ENCODE measurements at regions not wholly inside any gene's neighbourhood (a gene's known extent, or its start where the extent isn't known, plus 50 kb on each side); places are given as distances from the start of the nearest gene placed in this dataset.
"Not testable (repeated sequence)": the region's sequence is repeated elsewhere in the genome, so short reads cannot be mapped to it uniquely, and the experiment has no call there.

DNA sequence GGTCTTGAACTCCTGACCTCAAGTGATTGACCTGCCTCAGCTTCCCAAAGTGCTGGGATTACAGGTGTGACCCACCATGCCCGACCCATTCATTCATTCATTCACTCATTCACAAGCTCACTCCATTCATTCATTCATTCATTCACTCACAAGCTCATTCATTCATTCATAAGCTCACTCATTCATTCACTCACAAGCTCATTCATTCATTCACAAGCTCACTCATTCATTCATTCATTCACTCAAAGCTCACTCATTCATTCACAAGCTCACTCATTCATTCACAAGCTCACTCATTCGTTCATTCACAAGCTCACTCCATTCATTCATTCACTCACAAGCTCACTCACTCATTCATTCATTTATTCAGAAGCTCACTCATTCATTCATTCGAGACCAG, 198.6 kb downstream of the SHOX start:
- DNase-seq = no peak

DNA sequence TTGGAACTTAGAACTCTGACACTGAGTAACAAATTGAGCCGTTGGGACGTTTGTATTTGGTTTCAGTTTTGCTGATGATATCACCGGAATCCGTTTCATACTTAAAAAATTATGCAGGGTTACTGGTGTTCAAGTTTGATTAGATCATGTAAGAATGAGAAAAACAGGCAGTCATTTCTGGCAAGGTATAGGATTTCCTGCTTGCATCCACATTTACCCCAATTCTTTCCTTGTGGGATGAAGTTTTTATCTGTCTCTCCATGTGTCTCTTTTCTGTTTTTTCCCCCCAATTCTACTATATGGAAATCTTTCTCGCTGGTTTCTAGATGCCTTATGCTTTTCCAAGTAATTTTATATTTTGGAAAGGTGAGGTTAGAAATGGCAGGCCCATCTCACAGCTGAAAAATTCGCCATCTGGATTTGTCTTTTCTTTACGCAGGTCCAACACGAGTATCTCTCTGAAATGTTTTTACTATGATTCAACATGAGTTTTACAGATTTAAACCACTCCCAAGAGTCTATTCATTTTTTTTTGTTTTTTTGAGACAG, 197.9 kb downstream of the SHOX start:
- no peak for DNase-seq

DNA sequence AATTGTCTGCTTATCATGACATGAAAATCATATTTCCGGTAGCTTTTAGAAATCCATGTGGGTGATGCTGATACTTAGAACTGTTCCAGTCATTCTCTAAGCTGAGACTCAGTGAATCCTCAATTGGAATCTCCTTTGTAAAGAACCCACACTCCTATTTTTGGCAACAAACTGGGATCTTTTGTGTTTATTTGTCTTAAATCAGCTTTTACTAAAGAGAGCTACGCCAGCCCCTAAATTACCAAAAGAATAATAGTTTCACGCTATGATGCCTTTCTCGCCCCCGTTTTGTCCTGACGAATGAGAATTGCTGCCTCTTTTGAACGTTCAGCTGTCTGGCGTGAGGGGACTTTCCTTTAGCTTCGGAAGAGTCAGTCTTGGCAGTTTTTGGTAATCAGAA, 195.9 kb downstream of the SHOX start:
- no peak for DNase-seq

DNA sequence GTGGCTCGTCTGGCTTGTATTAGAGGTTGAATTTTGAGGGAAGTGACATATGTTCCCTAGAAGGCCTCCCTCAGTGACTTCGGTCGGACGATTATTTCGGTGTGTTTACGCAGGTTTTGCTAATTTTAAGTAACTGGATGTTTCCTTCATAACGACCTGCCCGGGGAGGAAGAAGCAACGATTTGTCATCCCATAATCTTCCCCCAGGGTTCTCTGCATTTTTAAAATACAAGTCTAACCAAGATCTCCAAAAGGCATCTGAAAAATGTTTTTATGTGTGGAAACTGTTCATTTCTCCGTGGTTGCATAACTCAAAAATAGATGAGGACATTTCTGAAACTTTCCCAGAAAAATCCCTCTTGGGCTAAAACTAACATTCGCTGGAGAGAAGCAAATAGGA, 195.4 kb downstream of the SHOX start:
- no peak for DNase-seq

DNA sequence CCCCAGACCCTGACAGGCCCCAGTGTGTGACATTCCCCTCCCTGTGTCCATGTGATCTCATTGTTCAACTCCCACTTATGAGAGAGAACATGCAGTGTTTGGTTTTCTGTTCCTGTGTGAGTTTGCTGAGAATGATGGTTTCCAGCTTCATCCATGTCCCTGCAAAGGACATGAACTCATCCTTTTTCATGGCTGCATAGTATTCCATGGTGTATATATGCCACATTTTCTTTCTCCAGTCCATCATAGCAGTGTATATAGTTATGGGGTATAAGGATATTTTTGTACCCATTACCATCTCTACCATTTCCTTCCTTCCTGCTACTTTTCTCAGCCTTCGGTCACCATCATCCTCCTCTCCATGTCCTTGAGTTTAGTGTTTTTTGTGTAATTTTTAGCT, 192.5 kb downstream of the SHOX start:
- not testable (repeated sequence) for DNase-seq

- no peak for DNase-seq
Measured at GRCh38 chrX:821327-822107, 190.9 kb downstream of the SHOX start.

DNA sequence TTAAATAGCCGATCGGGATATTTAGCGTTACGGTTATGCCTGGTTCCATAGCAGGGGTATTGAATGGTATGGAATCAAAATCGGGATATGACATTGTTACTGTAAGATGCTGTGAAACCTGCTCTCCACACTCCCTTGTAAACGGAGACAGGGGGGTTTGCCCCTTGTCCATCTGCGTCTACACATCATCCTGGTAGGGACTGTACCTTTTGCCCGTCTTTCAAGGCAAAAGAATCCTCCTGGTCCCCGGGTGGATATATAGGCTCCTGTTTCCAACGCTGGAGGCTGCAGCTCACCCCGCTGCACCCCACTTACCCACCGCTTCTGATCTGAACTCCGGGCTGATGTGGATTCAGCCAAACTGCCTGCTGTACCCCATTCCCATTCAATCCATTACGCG, 189.1 kb downstream of the SHOX start:
- no peak for DNase-seq

DNA sequence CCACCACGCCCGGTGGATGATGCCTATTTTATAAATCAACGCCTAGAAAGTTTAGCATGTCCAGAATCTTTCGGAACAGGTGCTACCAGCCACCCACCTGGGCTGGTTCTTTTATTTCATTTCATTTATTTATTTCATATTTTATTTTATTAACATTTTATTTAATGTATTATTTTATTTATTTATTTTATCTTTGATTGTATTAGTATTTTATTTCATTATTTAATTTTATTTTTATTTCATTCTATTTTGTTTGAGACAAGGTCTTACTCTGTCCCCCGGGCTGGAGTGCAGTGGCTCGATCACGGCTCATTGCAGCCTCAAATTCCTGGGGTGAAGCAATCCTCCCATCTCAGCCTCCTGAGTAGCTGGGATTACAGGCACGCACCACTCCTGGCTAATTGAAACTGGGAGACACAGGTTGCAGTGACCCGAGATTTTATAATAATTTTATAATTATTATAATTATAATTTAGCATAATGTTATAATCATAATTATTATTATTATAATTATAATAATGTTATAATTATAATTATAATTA, 187.2 kb downstream of the SHOX start:
- no peak for DNase-seq

DNA sequence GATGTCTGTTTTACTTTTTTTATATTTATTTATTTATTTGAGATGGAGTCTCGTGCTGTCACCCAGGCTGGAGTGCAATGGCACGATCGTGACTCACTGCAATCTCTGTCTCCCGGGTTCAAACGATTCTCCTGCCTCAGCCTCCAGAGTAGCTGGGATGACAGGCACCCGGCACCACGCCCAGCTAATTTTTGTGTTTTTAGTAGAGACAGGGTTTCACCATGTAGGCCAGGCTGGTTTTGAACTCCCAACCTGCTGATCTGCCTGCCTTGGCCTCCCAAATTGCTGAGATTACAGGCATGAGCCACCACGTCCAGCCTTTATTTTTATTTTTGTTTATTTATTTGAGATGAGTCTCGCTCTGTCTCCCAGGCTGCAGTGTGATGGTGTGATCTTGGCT, 186.6 kb downstream of the SHOX start:
- not testable (repeated sequence) for DNase-seq

DNA sequence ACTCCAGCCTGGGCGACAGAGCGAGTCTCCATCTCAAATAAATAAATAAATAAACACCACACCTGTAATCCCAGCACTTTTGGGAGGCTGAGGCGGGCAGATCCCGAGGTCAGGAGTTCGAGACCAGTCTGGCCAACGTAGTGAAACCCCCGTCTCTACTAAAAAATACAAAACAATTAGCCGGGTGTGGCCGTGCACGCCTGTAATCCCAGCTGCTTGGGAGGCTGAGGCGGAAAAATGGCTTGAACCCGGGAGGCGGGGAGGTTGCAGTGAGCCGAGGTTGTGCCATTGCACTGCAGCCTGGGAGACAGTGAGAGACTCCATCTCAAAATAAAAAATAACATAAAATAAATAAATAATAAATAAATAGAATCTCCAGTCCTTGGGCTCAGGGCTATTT, 185.8 kb downstream of the SHOX start:
- no peak for DNase-seq

DNA sequence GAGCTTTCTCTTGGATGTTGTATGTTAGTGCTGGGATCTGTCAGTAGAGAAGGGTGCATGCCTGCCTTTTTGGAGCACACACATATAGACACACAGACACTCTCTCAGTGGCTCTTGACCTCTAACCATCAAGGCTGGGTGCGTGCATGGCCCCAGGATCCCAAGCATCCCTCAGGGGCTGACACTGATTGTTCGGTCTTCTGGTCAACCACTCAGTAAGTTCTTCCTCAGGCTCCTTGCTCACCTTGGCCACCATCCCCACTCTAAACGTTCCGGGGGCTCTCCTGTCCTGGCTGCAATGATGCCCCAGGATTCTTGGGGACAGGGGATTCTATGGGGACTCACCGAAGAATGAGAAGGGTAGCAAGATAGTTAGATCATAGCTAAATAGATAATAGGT, 179.6 kb downstream of the SHOX start:
- DNase-seq = no peak

DNA sequence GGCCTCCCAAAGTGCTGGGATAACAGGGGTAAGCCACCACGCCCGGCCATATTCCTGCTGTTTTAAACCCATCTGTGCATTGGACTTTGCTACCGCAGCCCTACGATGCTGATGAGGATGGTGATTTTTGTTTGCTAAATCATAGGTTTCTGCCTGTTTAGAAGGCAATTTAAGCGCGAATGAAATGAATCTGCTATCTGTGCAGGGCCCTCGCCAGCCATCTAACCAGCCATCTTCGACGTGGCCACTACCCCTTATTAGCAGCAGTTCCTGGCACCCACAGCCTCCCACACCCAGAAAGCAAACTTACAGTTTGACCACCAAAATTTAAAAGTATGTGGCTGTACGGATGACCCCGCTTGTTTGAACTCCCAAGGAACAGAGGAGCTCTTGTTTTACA, 178.5 kb downstream of the SHOX start:
- DNase-seq = no peak

- DNase-seq = no peak
Measured at GRCh38 chrX:806586-806985, 176.0 kb downstream of the SHOX start.

- no peak for DNase-seq
Measured at GRCh38 chrX:805988-806387, 175.4 kb downstream of the SHOX start.

DNA sequence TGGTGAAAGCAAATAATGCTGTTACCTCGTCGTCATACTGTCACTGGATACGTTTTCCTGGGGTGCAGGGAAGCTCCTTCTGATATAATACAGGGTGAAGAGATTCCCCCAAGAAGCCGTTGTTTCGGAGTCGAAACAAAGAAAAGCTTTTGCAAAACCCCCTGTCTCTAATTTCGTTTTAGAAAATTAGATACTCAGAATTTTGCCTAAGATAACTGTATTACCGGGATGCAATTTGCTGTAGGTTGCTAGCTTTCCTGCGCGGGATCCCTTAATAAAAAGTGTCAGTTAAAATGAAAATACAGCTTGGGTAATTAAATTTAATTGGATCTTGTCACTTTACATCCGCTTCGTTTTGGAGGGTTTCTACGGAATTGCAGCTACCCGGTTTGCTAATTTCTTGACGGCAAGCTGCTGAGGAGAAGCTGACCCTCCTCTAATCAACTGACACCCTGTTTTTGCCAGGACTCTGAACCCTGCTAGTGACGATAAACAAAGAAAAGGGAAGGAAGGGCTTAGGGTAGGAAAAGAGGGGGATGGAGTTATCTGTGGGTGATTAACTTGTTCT, 174.6 kb downstream of the SHOX start:
- no peak for DNase-seq

DNA sequence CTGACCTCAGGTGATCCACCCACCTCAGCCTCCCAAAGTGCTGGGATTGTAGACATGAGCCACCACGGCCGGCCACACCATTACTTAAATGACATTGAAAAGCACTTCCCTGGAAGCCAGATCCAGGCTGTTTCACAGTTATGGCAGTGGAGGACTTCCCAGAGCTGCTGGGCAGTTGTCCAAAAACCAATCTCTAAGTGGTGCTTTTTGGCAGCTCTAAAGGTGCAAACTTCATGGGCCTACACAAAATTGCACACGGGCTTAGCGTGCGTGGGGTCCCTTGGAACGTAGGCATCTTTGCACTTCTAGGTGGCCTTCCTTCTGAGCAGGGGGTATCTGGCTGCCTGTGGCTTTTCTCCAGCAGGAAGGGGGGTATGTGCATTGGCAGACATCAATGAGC, 172.3 kb downstream of the SHOX start:
- DNase-seq = no peak

DNA sequence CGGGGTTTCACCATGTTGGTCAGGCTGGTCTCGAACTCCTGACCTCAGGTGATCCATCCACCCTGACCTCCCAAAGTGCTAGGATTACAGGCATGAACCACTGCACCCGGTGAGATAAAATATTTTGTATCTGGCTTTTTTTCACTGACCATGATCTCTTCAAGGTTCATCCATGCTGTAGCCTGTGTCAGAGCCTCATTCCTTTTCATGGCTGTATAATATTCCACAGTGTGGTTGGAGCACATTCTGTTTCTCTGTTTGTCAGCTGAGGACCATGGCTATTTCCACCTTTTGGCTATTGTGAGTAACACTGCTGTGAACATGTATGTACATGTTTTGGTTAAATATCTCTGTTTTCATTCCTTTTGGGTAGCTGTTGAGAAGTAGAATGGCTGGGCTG, 169.2 kb downstream of the SHOX start:
- no peak for DNase-seq

DNA sequence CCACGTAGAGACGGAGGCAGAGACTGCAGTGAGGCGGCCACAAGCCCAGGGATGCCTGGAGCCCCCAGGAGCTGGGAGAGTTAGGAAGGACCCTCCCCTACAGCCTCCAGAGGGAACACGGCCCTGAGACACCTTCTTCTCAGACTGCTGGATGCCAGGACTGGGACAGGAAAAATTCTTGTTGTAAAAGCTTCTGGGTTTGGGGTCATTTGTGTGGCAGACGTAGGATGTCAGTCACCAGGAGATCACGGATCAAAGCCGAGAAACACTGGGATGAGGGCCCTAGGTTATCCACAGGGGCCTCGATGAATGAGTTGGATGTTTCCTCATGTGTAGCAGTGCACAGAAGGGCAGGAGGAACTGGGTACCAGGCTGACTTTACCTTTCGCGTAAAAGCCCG, 163.7 kb downstream of the SHOX start:
- no peak for DNase-seq

DNA sequence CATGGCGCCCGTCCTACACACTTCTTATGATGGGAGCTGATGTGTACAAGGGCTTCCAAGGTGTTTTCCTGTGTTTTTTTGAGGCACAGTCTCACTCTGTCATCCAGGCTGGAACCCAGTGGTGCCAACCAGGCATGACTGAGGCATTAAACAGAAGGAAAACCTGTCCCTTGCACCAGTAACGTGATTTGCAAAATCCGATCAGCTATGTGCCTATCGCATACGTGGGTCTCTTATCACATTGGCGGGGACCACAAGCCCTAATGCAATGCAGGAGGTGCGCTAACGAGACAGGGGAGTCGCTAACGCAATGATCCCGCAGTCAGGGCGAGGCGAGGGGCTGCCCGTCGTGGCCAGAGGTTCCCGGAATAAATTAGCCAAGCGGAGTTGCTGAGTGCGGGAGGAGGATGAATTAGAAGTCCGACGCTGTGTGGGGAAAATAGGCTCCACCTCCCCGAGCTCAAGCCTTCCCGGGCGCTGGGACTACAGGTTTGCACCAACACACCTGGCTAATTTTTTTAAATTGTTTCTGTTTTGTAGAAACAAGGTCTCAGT, 162.7 kb downstream of the SHOX start:
- no peak for DNase-seq

DNA sequence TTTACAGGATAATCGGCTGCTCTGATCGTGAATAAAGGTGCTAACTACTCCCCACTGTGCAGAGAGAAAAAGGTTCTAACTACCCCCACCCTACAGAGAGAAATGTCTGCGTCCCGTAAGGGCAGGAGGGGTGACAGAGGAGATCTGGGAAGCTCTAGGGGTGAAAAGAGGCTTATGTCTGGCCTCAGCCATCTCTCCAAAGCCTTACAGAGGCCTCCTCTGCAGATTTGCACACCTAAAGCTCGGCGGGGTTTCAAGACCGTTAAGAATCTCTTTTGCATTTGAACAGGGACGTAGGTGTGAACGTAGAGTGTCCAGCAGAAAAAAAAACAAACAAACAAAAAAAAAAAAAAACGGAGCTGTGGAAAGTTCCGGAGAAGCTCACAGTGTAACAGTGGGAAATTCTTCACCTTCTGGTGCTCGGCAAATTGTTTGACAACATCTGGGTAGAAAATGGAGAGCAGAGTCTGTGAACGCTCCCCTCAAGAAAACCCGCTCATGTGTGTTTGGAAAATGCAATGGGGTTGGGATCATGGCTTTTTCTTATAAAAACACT, 161.0 kb downstream of the SHOX start:
- no peak for DNase-seq

GRCh38 chrX:790783-791360, 160.3 kb downstream of the SHOX start:
- DNase-seq = no peak

- no peak for DNase-seq
Measured at GRCh38 chrX:790041-790506, 159.5 kb downstream of the SHOX start.

GRCh38 chrX:789096-789495, 158.5 kb downstream of the SHOX start:
- no peak for DNase-seq
